ENCODE measurements at regions not wholly inside any gene's neighbourhood (a gene's known extent, or its start where the extent isn't known, plus 50 kb on each side); places are given as distances from the start of the nearest gene placed in this dataset.

GRCh38 chr9:135239100-135239768 is 151.8 kb downstream of the OLFM1 start:
- no peak for DNase-seq (ENCODE audit: low read depth)

GRCh38 chr9:135239769-135240141 is 152.3 kb downstream of the OLFM1 start:
- no peak for DNase-seq (ENCODE audit: low read depth)

GRCh38 chr9:135240222-135240621 is 152.8 kb downstream of the OLFM1 start:
- no peak for DNase-seq (ENCODE audit: low read depth)

DNA sequence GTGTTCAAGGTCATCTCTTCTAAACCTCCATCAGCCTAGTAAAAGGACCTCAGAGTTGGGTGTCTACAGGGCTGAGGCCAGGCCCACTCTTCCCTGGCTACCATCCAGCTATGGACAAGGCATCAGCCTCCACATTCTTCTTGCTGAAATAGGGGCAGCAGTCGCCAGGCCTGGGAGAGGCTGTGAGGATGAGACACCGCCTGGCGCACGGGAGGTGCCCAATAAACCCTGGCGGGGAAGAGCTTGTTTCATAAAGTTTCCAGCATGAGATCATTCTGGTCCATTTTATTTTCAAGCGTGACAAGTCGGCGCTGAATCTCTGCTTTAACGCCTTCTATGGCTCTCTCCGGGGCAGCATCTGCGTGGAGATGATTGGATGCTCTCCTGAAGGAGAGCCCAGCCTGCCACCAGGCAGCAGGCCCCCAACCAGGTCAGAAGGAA is 153.4 kb downstream of the OLFM1 start:
- DNase-seq (ENCODE audit: low read depth), result no peak

DNA sequence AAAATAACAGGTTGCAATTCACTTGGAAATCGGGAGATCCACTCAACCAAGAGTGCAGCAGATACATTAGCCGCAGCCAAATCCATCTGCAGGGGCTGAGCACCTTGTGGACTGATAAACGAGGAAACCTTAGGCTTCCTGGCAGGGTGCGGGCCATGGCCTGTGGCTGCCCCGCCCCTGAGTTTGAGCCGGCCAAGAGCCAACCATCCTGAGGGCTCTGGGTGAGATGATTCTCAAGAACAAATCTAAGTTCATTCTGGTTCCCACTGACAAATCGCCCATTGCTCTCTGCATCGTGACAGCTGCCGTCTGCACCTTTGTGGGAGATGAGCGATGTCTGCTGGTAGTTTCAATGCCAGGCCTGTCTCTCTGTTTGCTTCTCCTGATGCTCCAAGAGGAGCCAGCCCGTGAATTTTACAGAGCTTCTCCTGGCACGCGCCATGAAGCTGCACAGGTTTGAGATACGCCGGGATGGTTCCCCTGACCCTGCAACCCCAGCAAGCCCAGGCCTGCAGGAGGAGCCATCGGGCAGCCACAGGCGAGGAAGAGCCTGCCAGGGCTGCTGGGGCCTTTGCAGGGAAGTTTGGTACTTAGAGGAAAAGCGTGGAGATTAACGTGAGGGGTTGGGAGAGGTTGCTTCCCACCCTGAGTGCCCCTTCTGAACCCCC is 154.0 kb downstream of the OLFM1 start:
- DNase-seq (ENCODE audit: low read depth), result no peak

GRCh38 chr9:135242049-135242396 is 154.6 kb downstream of the OLFM1 start:
- no peak for DNase-seq (ENCODE audit: low read depth)

- no peak for DNase-seq (ENCODE audit: low read depth)
Observed at GRCh38 chr9:135242406-135242805, 154.9 kb downstream of the OLFM1 start.

- no peak for DNase-seq (ENCODE audit: low read depth)
Observed at GRCh38 chr9:135243201-135244190, 156.0 kb downstream of the OLFM1 start.

DNA sequence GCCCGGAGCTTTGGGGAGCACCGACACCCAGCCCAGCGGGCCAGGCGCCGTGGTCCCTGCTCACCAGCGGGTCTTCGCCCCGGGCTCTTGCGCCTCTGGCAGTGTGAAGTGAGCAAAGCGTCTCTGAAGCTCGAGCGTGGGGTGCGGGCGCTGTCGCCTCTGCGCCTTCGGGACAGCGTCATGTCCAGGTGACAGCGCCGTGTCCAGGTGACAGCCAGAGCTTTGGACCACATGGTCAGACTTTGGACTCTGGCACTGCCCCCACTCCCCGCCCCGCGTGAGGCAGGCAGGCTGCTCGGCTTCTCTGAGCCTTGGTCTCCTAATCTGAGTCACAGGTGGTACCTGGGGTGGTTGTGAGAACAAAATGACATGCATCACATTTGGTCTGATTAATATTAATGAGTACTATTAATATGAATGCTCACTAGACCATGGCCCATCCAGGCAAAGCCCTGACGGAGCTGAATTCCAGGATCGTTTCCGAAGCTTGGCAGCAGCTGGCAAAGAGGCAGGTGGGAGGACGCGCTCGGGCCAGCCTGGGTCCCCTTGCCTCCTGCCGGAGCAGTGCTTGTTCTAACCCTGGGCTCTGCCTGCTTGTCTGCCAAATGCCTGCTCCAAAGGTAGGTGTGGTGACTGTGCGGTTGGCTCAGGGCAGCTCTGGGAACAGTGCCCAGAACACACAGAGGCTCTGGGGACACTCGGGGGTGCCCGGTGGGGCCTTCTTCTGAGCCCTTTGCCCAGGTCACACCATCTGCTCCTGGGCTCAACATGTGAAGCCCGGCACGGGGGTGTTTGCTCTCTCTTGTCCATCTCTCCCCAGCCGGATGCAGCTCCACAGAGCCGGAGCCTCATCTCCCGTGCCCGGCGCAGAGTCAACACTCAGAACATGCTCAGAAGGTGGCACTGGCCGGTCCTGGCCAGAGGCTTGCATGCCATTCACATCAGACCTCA is 157.1 kb downstream of the OLFM1 start:
- no peak for DNase-seq (ENCODE audit: low read depth)

- DNase-seq (ENCODE audit: low read depth), result no peak
Observed at GRCh38 chr9:135245482-135246247, 158.2 kb downstream of the OLFM1 start.

DNA sequence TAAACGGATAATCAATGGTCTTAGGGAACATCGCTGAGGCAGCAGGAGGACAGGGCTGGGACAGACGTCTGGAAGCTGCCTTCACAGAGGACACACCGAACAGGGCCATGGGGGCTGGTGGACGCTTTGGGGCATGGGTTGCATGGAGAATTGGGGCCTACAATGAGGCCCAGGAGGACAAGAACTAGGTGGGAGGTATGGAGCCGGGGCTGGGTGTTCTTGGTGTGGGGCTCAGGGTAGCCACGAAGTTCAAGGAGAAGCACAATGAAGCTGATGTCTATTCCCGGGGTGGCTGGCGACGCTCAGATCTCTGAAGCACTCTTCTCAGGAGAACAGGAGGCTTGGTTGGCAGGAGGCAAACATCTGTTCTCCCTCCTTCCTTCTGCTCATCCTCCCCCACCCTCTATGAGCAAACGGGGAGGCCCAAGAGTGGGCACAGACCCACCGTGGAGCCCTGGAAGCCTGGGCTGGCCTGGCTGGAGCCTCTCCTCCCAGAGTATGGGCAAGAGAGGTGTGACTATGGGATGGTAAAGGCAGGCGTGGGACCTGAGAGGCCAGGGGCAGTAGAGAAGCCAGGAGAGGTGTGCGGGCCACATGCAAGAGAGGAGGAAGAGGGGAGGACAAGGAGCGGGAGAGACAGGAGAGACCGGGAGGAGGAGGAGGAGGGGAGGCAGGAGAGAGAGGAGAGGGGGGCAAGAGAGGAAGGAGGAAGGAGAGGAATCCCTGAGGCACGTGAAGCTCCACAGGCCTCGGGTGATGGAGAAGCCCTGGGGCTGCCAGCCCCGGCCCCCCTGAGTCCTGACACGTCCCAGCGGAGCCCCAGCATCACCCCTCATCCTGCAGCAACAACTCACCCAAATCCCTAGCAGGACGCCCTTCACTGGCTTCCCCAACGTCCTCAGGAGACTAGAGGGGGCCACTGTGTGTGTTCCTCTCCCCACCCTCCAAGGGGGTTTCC is 159.1 kb downstream of the OLFM1 start:
- DNase-seq (ENCODE audit: low read depth), result no peak

DNA sequence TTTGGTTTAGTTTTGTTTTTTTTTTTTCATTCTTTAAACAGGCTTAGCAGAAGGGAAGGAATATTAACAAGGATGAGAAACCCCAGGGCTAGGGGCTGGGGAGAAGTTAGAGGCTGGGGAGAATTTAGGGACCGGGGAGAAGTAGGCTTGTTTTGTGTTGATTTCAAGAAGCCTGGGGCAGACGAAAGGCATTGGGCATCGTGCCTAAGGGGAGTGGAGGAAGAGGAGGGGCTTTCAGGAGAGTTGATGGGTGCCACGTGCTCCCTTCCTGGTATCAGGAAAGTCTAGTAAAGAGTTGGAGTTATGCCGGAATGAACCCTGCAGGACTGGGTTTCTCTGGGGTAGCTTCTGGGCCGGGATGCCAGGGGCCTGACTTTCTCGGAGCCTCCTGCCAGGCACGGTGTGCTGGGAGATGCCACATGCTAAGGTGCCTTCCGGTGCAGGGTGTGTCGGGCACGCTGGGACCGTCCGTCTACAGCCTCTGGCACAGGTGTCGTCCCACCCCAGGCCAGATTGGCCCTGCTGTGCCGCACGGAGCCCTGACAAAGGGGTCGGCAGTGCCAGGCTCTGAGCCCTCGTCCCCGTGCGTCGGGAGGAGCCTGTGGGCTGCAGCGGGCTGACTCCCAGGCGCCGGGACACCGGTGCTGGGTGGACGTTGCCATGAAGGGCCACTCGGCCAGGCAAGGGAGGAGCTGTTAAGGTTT is 159.9 kb downstream of the OLFM1 start:
- DNase-seq (ENCODE audit: low read depth), result no peak

DNA sequence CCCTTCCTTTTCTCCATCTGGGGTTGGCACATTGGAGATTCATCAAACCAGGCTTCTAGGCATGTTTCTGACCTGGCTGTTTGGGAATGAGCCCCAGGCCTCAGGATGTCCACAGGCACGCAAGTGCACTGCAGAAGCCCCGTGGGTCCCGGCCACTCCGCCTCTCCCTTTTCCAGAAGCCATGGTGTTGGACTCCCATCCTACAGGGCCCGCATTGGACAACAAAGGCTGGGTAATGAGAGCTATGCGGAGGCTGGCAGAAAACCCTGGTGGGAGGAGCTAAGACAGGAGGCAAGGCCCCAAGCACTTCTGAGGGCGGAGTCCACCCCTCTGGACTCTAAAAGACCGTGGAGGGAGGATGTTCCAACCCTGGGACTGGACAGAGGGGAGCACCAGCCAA is 160.6 kb downstream of the OLFM1 start:
- no peak for DNase-seq (ENCODE audit: low read depth)

- DNase-seq (ENCODE audit: low read depth), result no peak
Observed at GRCh38 chr9:135248721-135249120, 161.3 kb downstream of the OLFM1 start.

- no peak for DNase-seq (ENCODE audit: low read depth)
Observed at GRCh38 chr9:135249191-135249590, 161.7 kb downstream of the OLFM1 start.

GRCh38 chr9:135249711-135250110 is 162.2 kb downstream of the OLFM1 start:
- DNase-seq (ENCODE audit: low read depth), result no peak

- no peak for DNase-seq (ENCODE audit: low read depth)
Observed at GRCh38 chr9:135251331-135251761, 163.9 kb downstream of the OLFM1 start.

DNA sequence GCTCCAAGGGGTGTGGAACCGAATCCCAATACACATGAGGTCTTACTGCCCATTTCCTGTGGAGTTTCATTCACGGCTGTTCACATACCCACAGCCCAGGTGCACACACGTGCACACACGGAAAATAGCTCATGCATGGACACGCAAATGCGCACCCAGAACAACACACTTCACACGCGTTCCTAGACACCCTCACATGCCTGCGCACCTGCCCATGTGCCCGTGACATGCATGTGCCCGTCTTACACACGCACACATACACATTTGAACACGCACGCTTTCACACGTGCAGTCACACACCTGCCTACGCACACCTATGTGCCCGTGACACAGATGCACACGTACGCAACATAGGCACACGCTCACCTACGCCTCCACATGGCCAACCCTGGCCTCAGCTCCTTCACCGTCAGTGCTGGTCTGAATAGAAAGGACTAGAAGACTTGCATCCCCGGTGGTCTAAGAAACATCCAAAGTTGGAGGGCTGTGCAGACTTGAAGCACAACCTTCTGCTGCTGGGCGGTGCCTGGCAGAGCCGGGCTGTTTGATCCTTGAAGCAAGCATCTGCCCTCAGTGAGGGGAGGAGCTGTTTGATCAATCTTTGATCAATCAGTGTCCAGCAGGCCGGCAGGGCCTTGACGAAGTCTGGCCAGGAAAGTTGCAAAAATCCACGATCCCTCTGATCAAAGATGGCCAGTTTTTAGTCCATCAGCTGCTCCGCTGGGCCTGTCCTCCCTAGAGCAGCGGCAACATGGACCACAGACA is 164.7 kb downstream of the OLFM1 start:
- no peak for DNase-seq (ENCODE audit: low read depth)
